Heart right ventricle (tissue), 16 donors: ENCODE measurements at regions not wholly inside any gene's neighbourhood (a gene's known extent, or its start where the extent isn't known, plus 50 kb on each side); places are given as distances from the start of the nearest gene placed in this dataset.

Experiments
- ATAC-seq, 8 donors: fragments of 200-7000 bp; cut with Tn5 transposase; one replicate each; pipeline ENCODE4 v1.9.1; 2020; ENCODE audit warnings: mild to moderate bottlenecking in 8 of 8, moderate library complexity in 8 of 8, moderate number of reproducible peaks in 1 of 8
- DNase-seq, 2 donors: peaks; one replicate each; pipeline ENCODE4 v3.0.0-alpha.2; 2020
- H3K27ac ChIP-seq, 10 donors: fragments of 200-600 bp; sonication (generic) in 2 of 10; one replicate each; pipeline versions ENCODE4 v1.5.0 to v1.8.0; 2020 to 2022; ENCODE audit warnings: mild to moderate bottlenecking in 3 of 10
- H3K27me3 ChIP-seq, 7 donors: fragments of 200-600 bp; one replicate each; pipeline ENCODE4 v1.8.0; 2021 to 2022; ENCODE audit warnings: mild to moderate bottlenecking in 2 of 7
- H3K36me3 ChIP-seq, 9 donors: fragments of 200-600 bp; sonication (generic) in 1 of 9; one replicate each; pipeline versions ENCODE4 v1.5.0 to v1.8.0; 2020 to 2022; ENCODE audit warnings: mild to moderate bottlenecking in 2 of 9
- H3K4me1 ChIP-seq, 9 donors: fragments of 200-600 bp; sonication (generic) in 1 of 9; one replicate each; pipeline versions ENCODE4 v1.5.0 to v1.8.0; 2020 to 2022; ENCODE audit warnings: mild to moderate bottlenecking in 4 of 9
- H3K4me3 ChIP-seq, 10 donors: fragments of 200-600 bp; sonication (generic) in 2 of 10; one replicate each; pipeline versions ENCODE4 v1.5.0 to v1.8.0; 2020 to 2022; ENCODE audit warnings: mild to moderate bottlenecking in 7 of 10, moderate library complexity in 2 of 10
- H3K9me3 ChIP-seq, 11 donors: fragments of 200-600 bp in 10 of 11; sonication (generic) in 2 of 11; one replicate each; pipeline versions ENCODE4 v1.5.0 to v1.8.0; 2013 to 2022; ENCODE audit warnings: mild to moderate bottlenecking in 2 of 11, control low read depth in 1 of 11, moderate library complexity in 1 of 11
- WGBS, 2 donors: extraction: QIAGEN DNeasy Blood & Tissue Kit; methylation state at CpG; one replicate each; pipeline ENCODE4 v1.1.7; 2013; ENCODE audit warnings: inconsistent platforms in 1 of 2; 5-methylcytosine and 5-hydroxymethylcytosine counted together
- intact Hi-C, 10 donors: fragments of 100-400 bp; cut with DNase I; formaldehyde crosslinking; loops; one replicate each; pipeline versions ENCODE4 v1.11.1 to v1.14.2; 2022
- TF ChIP-seq, protein P1 (sequence below), 9 donors: fragments of 200-600 bp; sonication (generic) in 2 of 9; IDR thresholded peaks; one replicate each; pipeline versions ENCODE4 v1.5.0 to v1.8.0; 2021 to 2022; ENCODE audit warnings: antibody characterized with exemption in 9 of 9, mild to moderate bottlenecking in 5 of 9, moderate library complexity in 1 of 9
- donor health status: Arrhythmogenic right ventricular cardiomyopathy.
- donor health status: ischemic (EF 13 %, LVEDD 7.1; RV severe dilation, severe dysfunction).
- donor health status: healthy with polysubstance abuse.
- donor health status: DM: no; HTN: yes; CAD: no.
- donor health status: DM: no; HTN: no; CAD: no.
- donor health status: ischemic (EF 25% LVEDD 6.9; RV normal size, moderate dysfunction).
- donor health status: ischemic (EF 25% LVEDD 5.7; RV mildly dilated, moderate dysfunction).
- donor health status: healthy.
- donor health status: DM: yes; HTN: yes; CAD: no.
- donor health status: Ischemic cardiomyopathy.
- donor health status: ischemic (EF 35%, LVEDD 5.7; RV mildly dilated, moderate dysfunction).
- donor health status: nonischemic (EF 11% LVEDD 7.7; RV severe dilation, severe dysfunction).
- donor health status: DM: yes; HTN: yes; CAD: no.
- donor health status: PGD.
- donor health status: ischemic (EF 29% LVEDD 5.4; RV normal size, mild dysfunction).
- donor health status: nonischemic (EF 23%, LVEDD 6.1; RV moderate dilation, normal function).

DNA sequence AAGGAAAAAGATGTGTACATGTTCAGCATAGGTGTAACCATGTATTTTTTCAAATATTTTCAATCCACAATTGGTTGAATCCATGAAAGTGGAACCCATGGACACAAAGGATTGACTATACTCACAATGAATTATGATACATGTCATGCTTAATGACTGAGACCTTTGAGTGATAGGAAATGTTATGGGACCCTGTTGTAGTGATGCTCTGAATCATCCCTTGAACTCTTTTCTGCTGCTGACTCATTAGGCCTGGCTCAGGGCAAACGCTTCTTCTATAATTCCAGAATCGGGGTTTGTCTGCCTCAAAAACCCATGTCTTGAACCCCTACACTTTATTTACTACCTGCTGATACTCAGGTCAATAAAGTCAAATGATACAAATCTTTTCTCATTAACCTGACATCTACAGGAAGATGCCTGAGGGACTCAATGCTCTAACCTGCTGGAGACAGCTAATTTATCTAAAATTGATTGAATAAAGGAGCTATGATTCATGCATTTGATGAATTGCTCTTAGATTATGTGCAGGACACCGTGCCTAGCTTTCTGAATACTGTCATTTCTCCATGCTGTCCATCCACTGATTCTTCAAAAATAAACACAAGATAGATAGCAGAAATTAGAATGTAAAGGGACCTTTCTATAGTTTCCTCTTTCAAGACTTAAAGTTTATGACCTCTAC is 260.1 kb downstream of the PRELID2 start:
- Histone ChIP-seq H3K4me3 (no peak overlapping the region), H3K36me3 (no peaks in the 10 kb centered on the region), H3K9me3 (peaks cover 0 to 44% (median 14%) of the 10 kb centered on the region in 11 donors), H3K4me1 (no peaks in the 10 kb centered on the region), H3K27me3 (no peaks in the 10 kb centered on the region), H3K27ac (no peak overlapping the region)
- TF ChIP-seq, protein P1, sequence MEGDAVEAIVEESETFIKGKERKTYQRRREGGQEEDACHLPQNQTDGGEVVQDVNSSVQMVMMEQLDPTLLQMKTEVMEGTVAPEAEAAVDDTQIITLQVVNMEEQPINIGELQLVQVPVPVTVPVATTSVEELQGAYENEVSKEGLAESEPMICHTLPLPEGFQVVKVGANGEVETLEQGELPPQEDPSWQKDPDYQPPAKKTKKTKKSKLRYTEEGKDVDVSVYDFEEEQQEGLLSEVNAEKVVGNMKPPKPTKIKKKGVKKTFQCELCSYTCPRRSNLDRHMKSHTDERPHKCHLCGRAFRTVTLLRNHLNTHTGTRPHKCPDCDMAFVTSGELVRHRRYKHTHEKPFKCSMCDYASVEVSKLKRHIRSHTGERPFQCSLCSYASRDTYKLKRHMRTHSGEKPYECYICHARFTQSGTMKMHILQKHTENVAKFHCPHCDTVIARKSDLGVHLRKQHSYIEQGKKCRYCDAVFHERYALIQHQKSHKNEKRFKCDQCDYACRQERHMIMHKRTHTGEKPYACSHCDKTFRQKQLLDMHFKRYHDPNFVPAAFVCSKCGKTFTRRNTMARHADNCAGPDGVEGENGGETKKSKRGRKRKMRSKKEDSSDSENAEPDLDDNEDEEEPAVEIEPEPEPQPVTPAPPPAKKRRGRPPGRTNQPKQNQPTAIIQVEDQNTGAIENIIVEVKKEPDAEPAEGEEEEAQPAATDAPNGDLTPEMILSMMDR (IDR thresholded peaks at IDR 0.05), result no peak
- DNase-seq, result no peak
- ATAC-seq, result no peak
- intact Hi-C loops, result no loop called here
- WGBS, 2 donors, result 90 to 91% methylated on average over 3 of the region's 3 CpGs

DNA sequence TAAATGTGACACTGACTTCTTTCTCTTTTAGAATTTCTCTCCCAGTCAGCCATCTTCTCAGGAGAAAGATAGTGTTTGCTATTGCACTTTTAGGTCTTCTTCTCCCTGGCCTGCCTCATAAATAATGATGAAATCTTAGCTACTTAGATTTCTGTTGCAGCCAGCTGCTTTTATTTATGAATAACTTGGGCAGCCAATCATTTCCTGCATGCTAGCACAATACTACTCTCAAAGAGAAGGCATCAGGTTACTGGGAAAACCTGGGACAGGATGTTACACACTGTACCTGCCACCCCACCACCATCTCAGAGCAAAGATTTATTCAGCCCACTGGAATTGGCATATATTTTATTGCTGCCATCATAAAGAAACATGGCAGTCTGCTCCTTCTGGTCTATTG is 266.6 kb downstream of the PRELID2 start:
- no peak for ATAC-seq
- no peak overlapping the region for H3K4me3 ChIP-seq
- intact Hi-C loops, result no loop called here

DNA sequence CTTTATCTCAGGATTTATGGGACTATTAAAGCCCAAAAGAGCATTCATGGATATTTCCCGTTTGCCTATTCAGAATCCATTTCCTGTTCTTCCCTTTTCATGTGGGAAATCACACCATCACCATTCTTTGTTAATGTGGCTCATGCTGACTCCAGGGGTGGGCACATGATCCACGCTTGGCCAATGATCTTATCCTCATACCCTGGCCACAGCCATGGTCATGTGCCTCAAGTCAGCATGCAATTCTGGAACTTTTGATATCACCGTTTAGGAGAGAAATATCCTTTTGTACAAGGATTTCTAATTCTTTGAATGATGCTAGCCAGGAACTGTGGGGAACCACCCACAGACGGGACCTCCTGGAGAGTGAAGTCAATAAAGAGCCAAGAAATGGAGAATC is 272.2 kb downstream of the PRELID2 start:
- no peak overlapping the region for H3K4me3 ChIP-seq
- WGBS, 2 donors, result 76 to 84% methylated on average over 4 of the region's 4 CpGs
- no peaks in the 10 kb centered on the region for H3K4me1 ChIP-seq
- H3K36me3 ChIP-seq, result no peaks in the 10 kb centered on the region
- no peaks in the 10 kb centered on the region for H3K27me3 ChIP-seq
- intact Hi-C loops, result no loop called here
- no peak overlapping the region for H3K27ac ChIP-seq
- ATAC-seq, result no peak
- TF ChIP-seq, protein P1 (IDR thresholded peaks at IDR 0.05), result no peak
- no peaks in the 10 kb centered on the region for H3K9me3 ChIP-seq
- DNase-seq, result no peak

More for the DNA sequence above, 266.6 kb downstream of the PRELID2 start:
- TF ChIP-seq, protein P1 (IDR thresholded peaks at IDR 0.05), result no peak
- no peaks in the 10 kb centered on the region for H3K4me1 ChIP-seq
- no peaks in the 10 kb centered on the region for H3K27me3 ChIP-seq
- no peak for DNase-seq
- peaks cover 0 to 7% (median 0%) of the 10 kb centered on the region in 11 donors for H3K9me3 ChIP-seq
- H3K27ac ChIP-seq, result no peak overlapping the region
- no peaks in the 10 kb centered on the region for H3K36me3 ChIP-seq

DNA sequence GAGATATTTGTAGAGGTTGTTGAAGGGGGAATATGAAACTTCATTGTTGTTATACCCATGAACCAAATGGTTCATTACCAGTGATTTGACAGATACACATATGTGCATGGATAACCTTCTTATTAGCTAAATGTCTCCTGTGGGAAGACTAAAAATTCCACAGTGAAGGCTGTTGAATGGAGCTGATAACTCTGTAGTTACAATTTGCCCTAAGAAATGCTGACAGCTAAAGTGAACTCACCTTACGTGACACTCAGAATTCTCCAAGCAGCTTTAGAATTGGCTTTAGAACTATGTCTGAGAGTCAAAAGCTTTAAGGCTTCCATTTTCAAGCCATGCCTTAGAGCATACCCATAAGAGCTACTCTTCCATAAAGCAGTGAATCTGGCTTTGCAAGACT is 276.9 kb downstream of the PRELID2 start:
- no peak overlapping the region for H3K27ac ChIP-seq
- ATAC-seq (no peak), DNase-seq (no peak)
- H3K27me3 ChIP-seq, result no peaks in the 10 kb centered on the region
- no peaks in the 10 kb centered on the region for H3K9me3 ChIP-seq
- H3K4me1 ChIP-seq, result no peaks in the 10 kb centered on the region
- TF ChIP-seq, protein P1 (IDR thresholded peaks at IDR 0.05), result no peak
- WGBS, 2 donors, result 60 to 72% methylated on average over 1 of the region's 1 CpG
- intact Hi-C loops, result no loop called here
- no peaks in the 10 kb centered on the region for H3K36me3 ChIP-seq
- H3K4me3 ChIP-seq, result no peak overlapping the region
